Trophoblast cell (in vitro differentiated cells and primary cell): ENCODE measurements at regions not wholly inside any gene's neighbourhood (a gene's known extent, or its start where the extent isn't known, plus 50 kb on each side); places are given as distances from the start of the nearest gene placed in this dataset.

Experiments
- DNase-seq, 2 donors: peaks; one replicate each; pipeline ENCODE4 v3.0.0-alpha.2; 2016
- H2AFZ ChIP-seq: 2 replicates; pipeline ENCODE4 v1.6.1; 2013; ENCODE audit warnings: low read length, moderate library complexity, mild to moderate bottlenecking; ENCODE audit not compliant: insufficient read depth, poor library complexity
- H2AK5ac ChIP-seq: 2 replicates; pipeline ENCODE4 v1.6.1; 2013; ENCODE audit warnings: mild to moderate bottlenecking, low read length
- H2BK120ac ChIP-seq: 2 replicates; pipeline ENCODE4 v1.6.1; 2013; ENCODE audit warnings: low read length, mild to moderate bottlenecking, moderate library complexity; ENCODE audit not compliant: insufficient read depth, poor library complexity
- H2BK12ac ChIP-seq: 2 replicates; pipeline ENCODE4 v1.6.1; 2013; ENCODE audit warnings: mild to moderate bottlenecking, low read length, moderate library complexity
- H2BK5ac ChIP-seq: 2 replicates; pipeline ENCODE4 v1.6.1; 2013; ENCODE audit warnings: low read length, low read depth, moderate library complexity, mild to moderate bottlenecking; ENCODE audit not compliant: poor library complexity
- H3K14ac ChIP-seq: 2 replicates; pipeline ENCODE4 v1.6.1; 2013; ENCODE audit warnings: mild to moderate bottlenecking, low read length
- H3K18ac ChIP-seq: 2 replicates; pipeline ENCODE4 v1.6.1; 2013; ENCODE audit warnings: mild to moderate bottlenecking, low read length
- H3K23ac ChIP-seq: 2 replicates; pipeline ENCODE4 v1.6.1; 2013; ENCODE audit warnings: low read length
- H3K27ac ChIP-seq: 2 replicates; pipeline ENCODE4 v1.5.1; 2013; ENCODE audit warnings: low read depth, mild to moderate bottlenecking, inconsistent platforms, low read length, moderate library complexity
- H3K27me3 ChIP-seq: 2 replicates; pipeline ENCODE4 v1.6.1; 2013; ENCODE audit warnings: inconsistent platforms, mild to moderate bottlenecking, low read length, moderate library complexity; ENCODE audit not compliant: insufficient read depth
- H3K36me3 ChIP-seq, 2 experiments: 1 replicate in 1 of 2; 2 replicates in 1 of 2; pipeline ENCODE4 v1.6.1; 2013; ENCODE audit warnings: low read length in 2 of 2, mild to moderate bottlenecking in 2 of 2, moderate library complexity in 1 of 2; ENCODE audit not compliant: insufficient read depth in 2 of 2, control insufficient read depth in 1 of 2
- H3K4ac ChIP-seq: 2 replicates; pipeline ENCODE4 v1.6.1; 2013; ENCODE audit warnings: low read depth, mild to moderate bottlenecking, low read length, moderate library complexity
- H3K4me1 ChIP-seq, 2 experiments: 1 replicate in 1 of 2; 2 replicates in 1 of 2; pipeline ENCODE4 v1.6.1; 2013; ENCODE audit warnings: low read length in 2 of 2, mild to moderate bottlenecking in 2 of 2, moderate library complexity in 1 of 2; ENCODE audit not compliant: insufficient read depth in 2 of 2, control insufficient read depth in 1 of 2
- H3K4me2 ChIP-seq: 2 replicates; pipeline ENCODE4 v1.6.1; 2013; ENCODE audit warnings: inconsistent platforms, mild to moderate bottlenecking, low read length, moderate library complexity
- H3K4me3 ChIP-seq: 2 replicates; pipeline ENCODE4 v1.5.1; 2013; ENCODE audit warnings: mild to moderate bottlenecking, low read depth, low read length, inconsistent platforms
- H3K79me1 ChIP-seq: one replicate; pipeline ENCODE4 v1.6.1; 2013; ENCODE audit warnings: low read length
- H3K79me2 ChIP-seq: 2 replicates; pipeline ENCODE4 v1.6.1; 2013; ENCODE audit warnings: low read length, mild to moderate bottlenecking; ENCODE audit not compliant: control insufficient read depth, insufficient read depth, poor library complexity
- H3K9ac ChIP-seq: 2 replicates; pipeline ENCODE4 v1.6.1; 2013; ENCODE audit warnings: mild to moderate bottlenecking, low read length
- H3K9me3 ChIP-seq: 2 replicates; pipeline ENCODE4 v1.6.1; 2013; ENCODE audit warnings: low read depth, mild to moderate bottlenecking, control low read depth, inconsistent platforms, low read length; ENCODE audit not compliant: insufficient read depth
- H4K12ac ChIP-seq: 2 replicates; pipeline ENCODE4 v1.6.1; 2013; ENCODE audit warnings: low read depth, mild to moderate bottlenecking, low read length, moderate library complexity
- H4K8ac ChIP-seq: 2 replicates; pipeline ENCODE4 v1.6.1; 2013; ENCODE audit warnings: low read depth, mild to moderate bottlenecking, low read length, moderate library complexity
- H4K91ac ChIP-seq: one replicate; pipeline ENCODE4 v1.6.1; 2013; ENCODE audit warnings: low read depth, mild to moderate bottlenecking, low read length, moderate library complexity
- WGBS: extraction: QIAGEN DNeasy Blood & Tissue Kit; methylation state at CpG from one replicate; pipeline ENCODE4 v1.1.7; 2013; ENCODE audit warnings: missing lambda C conversion rate; ENCODE audit not compliant: insufficient read length, insufficient coverage; ENCODE audit errors: extremely low coverage; 5-methylcytosine and 5-hydroxymethylcytosine counted together

DNA sequence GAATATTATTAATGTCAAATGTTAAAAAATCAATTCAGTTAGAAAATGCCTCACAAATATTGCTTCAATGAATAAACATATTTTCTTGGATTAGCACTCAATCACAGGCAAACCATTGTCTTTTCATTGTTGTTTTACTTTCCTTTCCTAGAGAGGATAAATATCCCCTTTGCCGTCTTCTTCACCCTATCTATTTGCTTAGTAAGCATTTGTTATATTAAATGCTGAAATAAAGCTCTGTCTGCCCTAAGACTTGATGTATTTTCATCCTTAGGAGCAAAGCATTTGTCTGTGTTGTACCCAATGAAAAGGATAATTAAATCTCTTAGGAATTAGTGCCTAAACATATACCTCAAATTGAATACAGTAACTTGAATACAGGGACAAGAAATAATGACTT lies 1071.2 kb upstream of the GYPC start:
- no CpG with 5 or more reads among the region's 1 CpG for WGBS
- H4K91ac ChIP-seq: no peak overlapping the region

DNA sequence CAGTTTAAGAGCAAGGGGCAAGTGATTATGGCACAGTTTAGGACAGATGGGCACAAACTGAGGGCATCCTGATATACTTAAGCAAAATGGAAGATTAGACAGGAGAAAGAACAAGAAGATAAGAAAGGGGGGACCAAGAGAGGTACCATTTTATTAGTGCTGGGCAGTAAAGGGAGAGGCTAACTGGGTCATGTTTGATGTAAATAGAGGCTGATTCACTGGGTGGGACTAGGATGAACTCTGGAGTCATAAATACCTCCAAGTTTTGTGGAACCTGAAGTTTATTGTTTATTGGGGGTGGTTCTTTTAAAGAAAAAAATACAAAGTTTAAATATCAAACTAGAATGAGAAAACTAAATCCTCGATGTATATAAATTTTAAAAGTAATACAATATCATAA lies 1067.2 kb upstream of the GYPC start:
- Histone ChIP-seq H3K27ac (no peak overlapping the region), H2BK120ac (no peak overlapping the region), H3K4me2 (no peak overlapping the region), H3K9ac (no peak overlapping the region), H3K79me2 (no peaks in the 10 kb centered on the region), H3K4ac (no peak overlapping the region), H3K18ac (no peak overlapping the region), H4K91ac (no peak overlapping the region), H4K12ac (no peak overlapping the region), H3K23ac (no peak overlapping the region), H3K4me1 (peaks cover 0 to 2% of the 10 kb centered on the region in 2 experiments), H3K79me1 (no peaks in the 10 kb centered on the region), H4K8ac (no peak overlapping the region), H2BK12ac (no peak overlapping the region), H3K9me3 (no peaks in the 10 kb centered on the region), H3K4me3 (no peak overlapping the region), H2AK5ac (no peak overlapping the region), H3K14ac (no peak overlapping the region), H2BK5ac (no peak overlapping the region), H3K36me3 (peaks cover 0 to 1% of the 10 kb centered on the region in 2 experiments), H2AFZ (no peak overlapping the region), H3K27me3 (no peaks in the 10 kb centered on the region)
- DNase-seq: no peak
- WGBS: no CpG with 5 or more reads among the region's 1 CpG

More for the DNA sequence above, 1071.2 kb upstream of the GYPC start:
- H3K23ac ChIP-seq: no peak overlapping the region
- no peak overlapping the region for H2AFZ ChIP-seq
- H3K79me1 ChIP-seq: peaks cover 10% of the 10 kb centered on the region
- no peaks in the 10 kb centered on the region for H3K36me3 ChIP-seq
- no peak overlapping the region for H3K27ac ChIP-seq
- H3K9me3 ChIP-seq: no peaks in the 10 kb centered on the region
- no peak for DNase-seq
- no peak overlapping the region for H3K9ac ChIP-seq
- H2BK120ac ChIP-seq: no peak overlapping the region
- no peak overlapping the region for H3K4me2 ChIP-seq
- peaks cover 7 to 10% of the 10 kb centered on the region in 2 experiments for H3K4me1 ChIP-seq
- H3K14ac ChIP-seq: no peak overlapping the region
- no peaks in the 10 kb centered on the region for H3K27me3 ChIP-seq
- H3K4me3 ChIP-seq: no peak overlapping the region
- no peak overlapping the region for H3K18ac ChIP-seq
- no peak overlapping the region for H2BK12ac ChIP-seq
- H3K4ac ChIP-seq: no peak overlapping the region
- no peak overlapping the region for H2AK5ac ChIP-seq
- no peaks in the 10 kb centered on the region for H3K79me2 ChIP-seq
- H4K12ac ChIP-seq: no peak overlapping the region
- H4K8ac ChIP-seq: no peak overlapping the region
- no peak overlapping the region for H2BK5ac ChIP-seq

DNA sequence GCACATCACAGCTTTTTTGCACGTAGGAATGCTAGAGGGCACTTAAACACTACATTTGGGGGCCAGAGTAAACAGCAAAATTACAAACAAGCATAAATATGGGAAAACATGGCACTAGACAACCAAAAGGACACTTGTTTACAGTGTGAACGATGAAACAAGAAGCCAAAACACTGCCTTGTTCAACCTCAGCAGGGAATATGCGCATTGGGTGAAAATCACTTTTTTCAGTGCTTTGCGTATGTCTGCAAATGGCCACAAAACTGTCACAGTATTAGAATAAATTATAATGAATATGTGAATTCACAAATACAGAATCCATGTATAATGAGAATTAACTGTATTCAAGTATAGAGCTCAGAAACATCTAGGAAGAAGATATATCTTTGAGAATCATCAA lies 1064.0 kb upstream of the GYPC start:
- Histone ChIP-seq H3K9ac (no peak overlapping the region), H4K12ac (no peak overlapping the region), H3K23ac (no peak overlapping the region), H2BK12ac (no peak overlapping the region), H4K91ac (no peak overlapping the region), H3K4me3 (no peak overlapping the region), H3K4me1 (peaks cover 0 to 2% of the 10 kb centered on the region in 2 experiments), H3K4ac (no peak overlapping the region), H2BK120ac (no peak overlapping the region), H3K14ac (no peak overlapping the region), H3K27ac (no peak overlapping the region), H2BK5ac (no peak overlapping the region), H3K79me2 (no peaks in the 10 kb centered on the region), H2AFZ (no peak overlapping the region), H3K4me2 (no peak overlapping the region), H3K36me3 (peaks cover 0 to 1% of the 10 kb centered on the region in 2 experiments), H3K18ac (no peak overlapping the region), H2AK5ac (no peak overlapping the region), H3K27me3 (no peaks in the 10 kb centered on the region), H4K8ac (no peak overlapping the region), H3K9me3 (no peaks in the 10 kb centered on the region), H3K79me1 (no peaks in the 10 kb centered on the region)
- no CpG with 5 or more reads among the region's 4 CpGs for WGBS
- DNase-seq: no peak

DNA sequence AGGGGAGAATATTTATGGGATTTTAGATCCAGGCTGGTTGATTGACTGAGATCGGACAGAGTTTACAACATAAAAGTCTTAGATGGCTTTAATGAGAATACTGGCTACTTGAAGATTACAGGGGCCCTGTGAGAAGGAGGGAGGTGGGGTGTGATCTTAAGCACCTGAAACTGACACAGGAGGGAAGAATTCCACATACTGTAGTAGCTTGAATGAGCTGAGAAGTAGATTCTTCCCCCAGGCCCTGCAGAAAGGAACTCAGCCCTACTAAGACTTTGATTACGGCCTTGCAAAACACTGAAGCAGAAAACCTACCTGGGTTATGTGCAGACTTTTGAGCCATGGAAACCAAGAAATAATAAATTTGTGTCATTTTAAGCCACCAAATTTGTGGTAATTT lies 1062.9 kb upstream of the GYPC start:
- WGBS: no CpG with 5 or more reads among the region's 2 CpGs
- Histone ChIP-seq H3K9ac (no peak overlapping the region), H2BK5ac (no peak overlapping the region), H3K27me3 (no peaks in the 10 kb centered on the region), H2AK5ac (no peak overlapping the region), H2AFZ (no peak overlapping the region), H3K14ac (no peak overlapping the region), H3K4ac (no peak overlapping the region), H2BK12ac (no peak overlapping the region), H4K91ac (no peak overlapping the region), H3K4me3 (no peak overlapping the region), H3K4me1 (peaks cover 0 to 2% of the 10 kb centered on the region in 2 experiments), H3K79me1 (no peaks in the 10 kb centered on the region), H3K36me3 (peaks cover 0 to 1% of the 10 kb centered on the region in 2 experiments), H4K8ac (no peak overlapping the region), H3K4me2 (no peak overlapping the region), H3K23ac (no peak overlapping the region), H4K12ac (no peak overlapping the region), H3K18ac (no peak overlapping the region), H3K27ac (no peak overlapping the region), H2BK120ac (no peak overlapping the region), H3K9me3 (no peaks in the 10 kb centered on the region), H3K79me2 (no peaks in the 10 kb centered on the region)
- DNase-seq: no peak
